DOHH2 (cell line): ENCODE measurements at regions not wholly inside any gene's neighbourhood (a gene's known extent, or its start where the extent isn't known, plus 50 kb on each side); places are given as distances from the start of the nearest gene placed in this dataset.

Source experiments
- H3F3A ChIP-seq: fragments of 200-600 bp; sonication (generic), shearing (Covaris generic); 2 replicates; pipeline ENCODE4 v1.6.0; 2016; ENCODE audit warnings: antibody characterized with exemption, mild to moderate bottlenecking; ENCODE audit not compliant: control insufficient read depth, insufficient read depth
- H3K27ac ChIP-seq: fragments of 200-600 bp; sonication (generic); 2 replicates; pipeline ENCODE4 v1.5.1; 2014; ENCODE audit warnings: low read depth, mild to moderate bottlenecking, low read length, moderate library complexity
- H3K27me3 ChIP-seq: fragments of 200-600 bp; sonication (generic); 2 replicates; pipeline ENCODE4 v1.6.1; 2014; ENCODE audit warnings: mild to moderate bottlenecking, low read length, mixed read lengths; ENCODE audit not compliant: control insufficient read depth
- H3K36me3 ChIP-seq: fragments of 200-600 bp; sonication (generic); 2 replicates; pipeline ENCODE4 v1.6.1; 2014; ENCODE audit warnings: mild to moderate bottlenecking, low read length, moderate library complexity, mixed read lengths; ENCODE audit not compliant: control insufficient read depth
- H3K4me1 ChIP-seq: fragments of 200-600 bp; sonication (generic); 2 replicates; pipeline ENCODE4 v1.6.1; 2014; ENCODE audit warnings: mild to moderate bottlenecking, low read length, mixed read lengths; ENCODE audit not compliant: control insufficient read depth
- H3K4me2 ChIP-seq: fragments of 200-600 bp; sonication (generic); 2 replicates; pipeline ENCODE4 v1.6.0; 2014; ENCODE audit warnings: mild to moderate bottlenecking, low read length, moderate library complexity
- H3K4me3 ChIP-seq: fragments of 200-600 bp; sonication (generic); 2 replicates; pipeline ENCODE4 v1.5.1; 2014; ENCODE audit warnings: mild to moderate bottlenecking, low read length, mixed read lengths
- H3K79me2 ChIP-seq: fragments of 200-600 bp; sonication (generic); 2 replicates; pipeline ENCODE4 v1.6.1; 2014; ENCODE audit warnings: mild to moderate bottlenecking, low read length, mixed read lengths; ENCODE audit not compliant: control insufficient read depth
- H3K9me2 ChIP-seq: fragments of 200-600 bp; sonication (generic); replicated peaks from 2 replicates; pipeline ENCODE4 v1.6.1; 2014; ENCODE audit warnings: mild to moderate bottlenecking, low read length, mixed read lengths; ENCODE audit not compliant: control insufficient read depth
- H3K9me3 ChIP-seq: fragments of 200-600 bp; sonication (generic); 2 replicates; pipeline ENCODE4 v1.6.1; 2014; ENCODE audit warnings: antibody characterized with exemption, low read length, mixed read lengths; ENCODE audit not compliant: control insufficient read depth, insufficient read depth
- H4K20me1 ChIP-seq: fragments of 200-600 bp; sonication (generic); 2 replicates; pipeline ENCODE4 v1.6.0; 2014; ENCODE audit warnings: low read depth, mild to moderate bottlenecking, antibody characterized with exemption, low read length, moderate library complexity; ENCODE audit not compliant: control insufficient read depth, insufficient read depth
- CTCF ChIP-seq: fragments of 200-600 bp; sonication (generic); IDR thresholded peaks from one replicate; pipeline ENCODE4 v1.5.1; 2014; ENCODE audit warnings: antibody characterized with exemption, mild to moderate bottlenecking, low read depth, low read length; ENCODE audit not compliant: poor library complexity, severe bottlenecking
- EZH2phosphoT487 ChIP-seq: fragments of 200-600 bp; sonication (generic); IDR thresholded peaks from 2 replicates; pipeline ENCODE4 v1.6.1; 2017; ENCODE audit warnings: borderline replicate concordance, mild to moderate bottlenecking, antibody characterized with exemption, low read length, moderate library complexity, mixed read lengths

GRCh38 chr10:93178226-93178625 lies 104.5 kb downstream of the CYP26A1 start:
- Histone ChIP-seq H3K4me3 (no peak overlapping the region), H3K4me2 (no peak overlapping the region), H3K9me3 (no peaks in the 10 kb centered on the region), H3F3A (no peaks in the 10 kb centered on the region), H3K4me1 (no peaks in the 10 kb centered on the region), H3K36me3 (no peaks in the 10 kb centered on the region), H4K20me1 (no peaks in the 10 kb centered on the region), H3K27ac (no peak overlapping the region), H3K79me2 (no peaks in the 10 kb centered on the region), H3K27me3 (no peaks in the 10 kb centered on the region), H3K9me2 (no peaks in the 10 kb centered on the region)
- TF ChIP-seq CTCF (no peak), EZH2phosphoT487 (no peak)

- H3K9me3 ChIP-seq = no peaks in the 10 kb centered on the region
- H3K9me2 ChIP-seq = no peaks in the 10 kb centered on the region
- H3K27me3 ChIP-seq = no peaks in the 10 kb centered on the region
- H3K4me1 ChIP-seq = 0 out of 2 replicates have a peak, but pooled peaks cover 2% of the 10 kb centered on the region
- H3K4me3 ChIP-seq = no peak overlapping the region
- H3K36me3 ChIP-seq = no peaks in the 10 kb centered on the region
- H3F3A ChIP-seq = no peaks in the 10 kb centered on the region
- H3K4me2 ChIP-seq = no peak overlapping the region
- H3K27ac ChIP-seq = no peak overlapping the region
- no peaks in the 10 kb centered on the region for H4K20me1 ChIP-seq
- no peaks in the 10 kb centered on the region for H3K79me2 ChIP-seq
- TF ChIP-seq EZH2phosphoT487 = no peak
- no peak for TF ChIP-seq CTCF
Observed at GRCh38 chr10:93180482-93180931, 106.8 kb downstream of the CYP26A1 start.

- no peak overlapping the region for H3K4me2 ChIP-seq
- H3F3A ChIP-seq = no peaks in the 10 kb centered on the region
Observed at GRCh38 chr10:93181271-93182048, 107.8 kb downstream of the CYP26A1 start.

More at GRCh38 chr10:93181271-93182048, 107.8 kb downstream of the CYP26A1 start:
- no peaks in the 10 kb centered on the region for H3K79me2 ChIP-seq
- no peak overlapping the region for H3K27ac ChIP-seq
- H3K9me2 ChIP-seq = no peaks in the 10 kb centered on the region
- no peaks in the 10 kb centered on the region for H3K9me3 ChIP-seq
- TF ChIP-seq EZH2phosphoT487 (no peak), CTCF (no peak)
- H3K4me3 ChIP-seq = no peak overlapping the region
- H3K4me1 ChIP-seq = 0 out of 2 replicates have a peak, but pooled peaks cover 2% of the 10 kb centered on the region
- no peaks in the 10 kb centered on the region for H4K20me1 ChIP-seq
- no peaks in the 10 kb centered on the region for H3K27me3 ChIP-seq
- H3K36me3 ChIP-seq = no peaks in the 10 kb centered on the region
